Fibroblast of lung (primary cell): ENCODE measurements at regions not wholly inside any gene's neighbourhood (a gene's known extent, or its start where the extent isn't known, plus 50 kb on each side); places are given as distances from the start of the nearest gene placed in this dataset.

Source experiments
- EZH2 ChIP-seq: IDR thresholded peaks from 2 replicates; pipeline ENCODE4 v1.5.1; 2012; ENCODE audit warnings: low read length, control low read depth, mild to moderate bottlenecking; ENCODE audit errors: missing control alignments
- TF ChIP-seq, protein P1 (sequence below), 2 donors: IDR thresholded peaks in 1 of 2; conservative IDR thresholded peaks in 1 of 2; 1 replicate in 1 of 2; 2 replicates in 1 of 2; pipeline ENCODE4 v1.5.1; 2011 to 2012; ENCODE audit warnings: low read length in 2 of 2, control low read depth in 1 of 2, inconsistent platforms in 1 of 2, low read depth in 1 of 2, mild to moderate bottlenecking in 1 of 2

DNA sequence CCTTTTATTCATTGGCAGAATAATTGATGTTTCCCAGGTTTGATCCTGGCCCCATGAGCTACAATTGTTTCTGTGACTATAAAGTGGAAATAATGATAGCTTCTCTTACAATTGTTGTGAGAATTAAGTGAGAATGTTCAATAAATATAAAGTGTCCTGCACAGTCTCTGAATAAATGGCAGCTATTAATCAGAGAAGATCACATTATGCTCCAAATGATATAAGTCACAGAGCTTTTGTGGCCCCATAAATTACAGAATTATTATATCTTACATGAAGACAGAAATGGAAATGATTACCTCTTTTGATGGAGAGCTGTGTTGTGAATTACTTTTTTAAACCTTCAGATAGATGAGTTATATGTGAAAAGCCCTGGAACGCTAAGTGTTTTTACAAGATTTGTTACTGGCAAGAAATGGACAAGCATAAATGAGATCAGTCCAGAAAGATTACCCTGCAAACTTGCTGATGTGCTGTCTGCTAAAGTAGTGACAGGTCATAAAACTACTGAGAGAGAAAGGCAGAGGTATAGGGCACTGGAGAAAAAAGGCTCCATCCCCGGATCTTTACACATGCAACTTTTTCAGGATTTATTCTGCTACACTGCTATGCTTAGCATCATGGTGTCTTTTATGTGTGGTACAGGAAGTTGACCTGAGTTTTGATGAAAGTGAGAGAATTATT lies 750.9 kb upstream of the GOT2 start:
- TF ChIP-seq, protein P1, sequence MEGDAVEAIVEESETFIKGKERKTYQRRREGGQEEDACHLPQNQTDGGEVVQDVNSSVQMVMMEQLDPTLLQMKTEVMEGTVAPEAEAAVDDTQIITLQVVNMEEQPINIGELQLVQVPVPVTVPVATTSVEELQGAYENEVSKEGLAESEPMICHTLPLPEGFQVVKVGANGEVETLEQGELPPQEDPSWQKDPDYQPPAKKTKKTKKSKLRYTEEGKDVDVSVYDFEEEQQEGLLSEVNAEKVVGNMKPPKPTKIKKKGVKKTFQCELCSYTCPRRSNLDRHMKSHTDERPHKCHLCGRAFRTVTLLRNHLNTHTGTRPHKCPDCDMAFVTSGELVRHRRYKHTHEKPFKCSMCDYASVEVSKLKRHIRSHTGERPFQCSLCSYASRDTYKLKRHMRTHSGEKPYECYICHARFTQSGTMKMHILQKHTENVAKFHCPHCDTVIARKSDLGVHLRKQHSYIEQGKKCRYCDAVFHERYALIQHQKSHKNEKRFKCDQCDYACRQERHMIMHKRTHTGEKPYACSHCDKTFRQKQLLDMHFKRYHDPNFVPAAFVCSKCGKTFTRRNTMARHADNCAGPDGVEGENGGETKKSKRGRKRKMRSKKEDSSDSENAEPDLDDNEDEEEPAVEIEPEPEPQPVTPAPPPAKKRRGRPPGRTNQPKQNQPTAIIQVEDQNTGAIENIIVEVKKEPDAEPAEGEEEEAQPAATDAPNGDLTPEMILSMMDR (conservative IDR thresholded peaks at IDR 0.05 in 1 of 2, IDR thresholded peaks at IDR 0.05 in 1 of 2; ENCODE audit: low read depth in 1 of 2, low read length in 2 of 2), result no peak
- no peak for TF ChIP-seq EZH2
